Right lung (tissue), 2 donors: ENCODE measurements at regions not wholly inside any gene's neighbourhood (a gene's known extent, or its start where the extent isn't known, plus 50 kb on each side); places are given as distances from the start of the nearest gene placed in this dataset.

Experiments used
- DNase-seq, 2 donors: peaks; one replicate each; pipeline ENCODE4 v3.0.0-alpha.2; 2013

GRCh38 chr7:46208635-46209525 is 287.8 kb upstream of the IGFBP3 start:
- no peak for DNase-seq

GRCh38 chr7:46207931-46208634 is 287.0 kb upstream of the IGFBP3 start:
- DNase-seq: no peak

GRCh38 chr7:46206476-46207060 is 285.5 kb upstream of the IGFBP3 start:
- no peak for DNase-seq

GRCh38 chr7:46205478-46205877 is 284.4 kb upstream of the IGFBP3 start:
- DNase-seq: no peak

GRCh38 chr7:46203926-46204325 is 282.9 kb upstream of the IGFBP3 start:
- no peak for DNase-seq

- DNase-seq: no peak
These were observed 281.3 kb upstream of the IGFBP3 start for GRCh38 chr7:46202379-46202778.

- DNase-seq: no peak
These were observed 280.9 kb upstream of the IGFBP3 start for GRCh38 chr7:46201961-46202360.

GRCh38 chr7:46198701-46199100 is 277.6 kb upstream of the IGFBP3 start:
- DNase-seq: no peak

- no peak for DNase-seq
These were observed 276.9 kb upstream of the IGFBP3 start for GRCh38 chr7:46197785-46198540.

- DNase-seq: no peak
These were observed 274.9 kb upstream of the IGFBP3 start for GRCh38 chr7:46195934-46196333.

GRCh38 chr7:46192271-46192670 is 271.2 kb upstream of the IGFBP3 start:
- no peak for DNase-seq

- no peak for DNase-seq
These were observed 270.7 kb upstream of the IGFBP3 start for GRCh38 chr7:46191776-46192175.

GRCh38 chr7:46191296-46191695 is 270.2 kb upstream of the IGFBP3 start:
- DNase-seq: no peak

GRCh38 chr7:46189255-46189790 is 268.3 kb upstream of the IGFBP3 start:
- DNase-seq: no peak

- no peak for DNase-seq
These were observed 265.1 kb upstream of the IGFBP3 start for GRCh38 chr7:46186131-46186530.

- no peak for DNase-seq
These were observed 258.1 kb upstream of the IGFBP3 start for GRCh38 chr7:46179061-46179610.

- no peak for DNase-seq
These were observed 257.6 kb upstream of the IGFBP3 start for GRCh38 chr7:46178661-46179060.

GRCh38 chr7:46177821-46178220 is 256.7 kb upstream of the IGFBP3 start:
- no peak for DNase-seq

- DNase-seq: no peak
These were observed 254.1 kb upstream of the IGFBP3 start for GRCh38 chr7:46175221-46175620.

- DNase-seq: no peak
These were observed 253.1 kb upstream of the IGFBP3 start for GRCh38 chr7:46174196-46174580.

- DNase-seq: no peak
These were observed 252.6 kb upstream of the IGFBP3 start for GRCh38 chr7:46173476-46174195.
